GM12875 (cell line): ENCODE measurements at regions not wholly inside any gene's neighbourhood (a gene's known extent, or its start where the extent isn't known, plus 50 kb on each side); places are given as distances from the start of the nearest gene placed in this dataset.

Experiments
- H3K4me3 ChIP-seq: one replicate; pipeline ENCODE4 v1.5.1; 2011; ENCODE audit warnings: low read depth, low read length, control low read depth
- TF ChIP-seq, protein P1 (sequence below): IDR thresholded peaks from 2 replicates; pipeline ENCODE4 v1.5.1; 2011; ENCODE audit warnings: low read depth, mild to moderate bottlenecking, control low read depth, inconsistent platforms, low read length, moderate library complexity, borderline replicate concordance; ENCODE audit not compliant: insufficient read depth

DNA sequence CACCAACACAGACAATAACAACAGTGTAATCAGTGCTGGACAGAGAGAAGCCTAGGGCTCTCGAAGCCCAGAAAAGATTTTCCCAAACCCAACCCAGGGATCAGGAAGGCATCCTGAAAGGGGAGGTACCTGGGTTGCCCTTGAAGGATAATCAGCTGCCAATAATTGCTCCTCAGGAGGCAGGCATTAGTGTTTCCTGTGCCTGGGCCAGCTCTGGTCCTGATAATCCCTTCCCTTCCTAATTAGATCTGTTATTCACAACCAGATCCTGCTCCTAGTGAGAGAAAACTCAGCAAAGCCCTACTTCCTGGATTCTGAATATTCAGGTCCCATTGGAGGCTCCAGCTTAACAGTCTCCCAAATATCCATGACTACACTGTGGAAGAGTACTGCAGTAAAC lies 117.4 kb downstream of the DMRTA2 start:
- no peak overlapping the region for H3K4me3 ChIP-seq
- TF ChIP-seq, protein P1, sequence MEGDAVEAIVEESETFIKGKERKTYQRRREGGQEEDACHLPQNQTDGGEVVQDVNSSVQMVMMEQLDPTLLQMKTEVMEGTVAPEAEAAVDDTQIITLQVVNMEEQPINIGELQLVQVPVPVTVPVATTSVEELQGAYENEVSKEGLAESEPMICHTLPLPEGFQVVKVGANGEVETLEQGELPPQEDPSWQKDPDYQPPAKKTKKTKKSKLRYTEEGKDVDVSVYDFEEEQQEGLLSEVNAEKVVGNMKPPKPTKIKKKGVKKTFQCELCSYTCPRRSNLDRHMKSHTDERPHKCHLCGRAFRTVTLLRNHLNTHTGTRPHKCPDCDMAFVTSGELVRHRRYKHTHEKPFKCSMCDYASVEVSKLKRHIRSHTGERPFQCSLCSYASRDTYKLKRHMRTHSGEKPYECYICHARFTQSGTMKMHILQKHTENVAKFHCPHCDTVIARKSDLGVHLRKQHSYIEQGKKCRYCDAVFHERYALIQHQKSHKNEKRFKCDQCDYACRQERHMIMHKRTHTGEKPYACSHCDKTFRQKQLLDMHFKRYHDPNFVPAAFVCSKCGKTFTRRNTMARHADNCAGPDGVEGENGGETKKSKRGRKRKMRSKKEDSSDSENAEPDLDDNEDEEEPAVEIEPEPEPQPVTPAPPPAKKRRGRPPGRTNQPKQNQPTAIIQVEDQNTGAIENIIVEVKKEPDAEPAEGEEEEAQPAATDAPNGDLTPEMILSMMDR = no peak

DNA sequence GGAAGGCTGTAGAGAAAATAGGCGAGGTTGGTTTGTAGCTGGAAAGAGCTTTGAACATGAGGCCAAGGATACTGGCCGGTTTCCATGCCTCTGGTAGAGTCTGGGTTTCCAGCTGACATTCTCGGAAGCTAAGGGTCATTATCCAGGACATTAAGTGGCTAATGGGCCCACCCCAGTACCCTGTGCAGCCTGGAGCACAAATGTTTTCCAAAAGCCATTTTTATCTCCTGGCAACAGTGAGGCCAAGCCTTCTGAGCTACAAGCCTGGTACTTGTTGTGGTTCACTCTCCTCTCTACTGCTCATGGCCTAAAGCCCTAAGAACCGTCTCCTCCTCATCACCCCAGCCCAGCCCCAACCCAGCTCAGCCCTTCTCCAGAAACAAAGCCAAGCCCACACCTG lies 122.9 kb downstream of the DMRTA2 start:
- H3K4me3 ChIP-seq = no peak overlapping the region
- TF ChIP-seq, protein P1 = no peak

DNA sequence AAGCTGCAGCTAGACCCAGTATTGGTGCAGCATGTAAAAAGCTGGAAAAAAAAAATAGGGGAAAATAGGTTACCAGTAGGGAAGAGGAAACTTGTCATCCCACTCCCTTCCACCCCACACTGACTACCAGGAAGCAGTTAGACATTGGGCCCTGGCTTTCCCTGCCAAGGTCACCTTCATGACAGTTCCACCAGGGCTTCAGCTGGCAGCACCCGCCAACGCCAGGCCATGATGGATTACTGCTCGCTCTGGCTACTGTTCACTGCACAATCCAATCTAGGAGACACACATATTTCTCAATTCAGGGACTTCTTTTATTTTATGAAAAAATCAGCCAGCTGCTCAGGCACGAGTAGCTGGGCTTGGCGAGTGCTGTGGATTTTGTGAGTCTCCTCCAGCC lies 127.7 kb downstream of the DMRTA2 start:
- TF ChIP-seq, protein P1 = no peak
- H3K4me3 ChIP-seq = no peak overlapping the region

DNA sequence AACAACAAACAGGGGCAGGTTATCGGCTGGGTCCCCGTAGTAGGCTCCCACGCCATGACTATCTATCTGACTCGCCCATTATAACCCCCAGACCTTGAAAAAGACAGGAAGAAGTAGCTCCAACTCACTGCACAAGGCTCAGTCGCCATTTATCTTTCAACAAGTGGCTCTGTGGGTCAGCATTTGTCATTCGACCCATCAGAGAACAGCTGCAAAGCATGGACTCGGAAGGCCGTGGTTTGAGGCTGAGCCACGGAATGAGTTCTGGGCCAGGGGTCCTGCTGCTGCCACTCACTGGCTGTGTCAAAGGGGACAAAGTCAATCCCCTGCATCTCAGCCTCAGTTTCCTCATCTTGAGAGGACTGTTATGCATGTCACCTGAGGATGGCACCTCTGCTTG lies 131.0 kb downstream of the DMRTA2 start:
- H3K4me3 ChIP-seq = no peak overlapping the region
- TF ChIP-seq, protein P1 = no peak

DNA sequence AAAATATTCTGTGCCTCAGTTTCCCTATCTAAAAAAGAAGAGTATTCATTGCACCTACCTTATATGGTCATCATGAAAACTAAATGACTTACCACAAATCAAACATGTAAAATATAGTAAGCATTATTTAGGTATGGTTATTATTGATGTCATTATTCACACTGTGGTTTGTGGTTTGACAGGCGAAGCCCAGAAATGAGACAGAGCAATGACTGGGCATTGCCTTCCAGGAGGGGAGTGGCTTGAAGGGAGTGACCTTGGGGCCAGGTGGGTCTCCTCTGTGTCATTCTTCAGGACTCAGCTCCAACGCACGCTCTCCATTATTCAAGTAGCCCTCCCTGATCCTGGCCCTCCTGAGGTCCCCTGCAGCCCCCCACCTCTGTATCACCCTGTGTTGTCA lies 133.7 kb downstream of the DMRTA2 start:
- no peak overlapping the region for H3K4me3 ChIP-seq

DNA sequence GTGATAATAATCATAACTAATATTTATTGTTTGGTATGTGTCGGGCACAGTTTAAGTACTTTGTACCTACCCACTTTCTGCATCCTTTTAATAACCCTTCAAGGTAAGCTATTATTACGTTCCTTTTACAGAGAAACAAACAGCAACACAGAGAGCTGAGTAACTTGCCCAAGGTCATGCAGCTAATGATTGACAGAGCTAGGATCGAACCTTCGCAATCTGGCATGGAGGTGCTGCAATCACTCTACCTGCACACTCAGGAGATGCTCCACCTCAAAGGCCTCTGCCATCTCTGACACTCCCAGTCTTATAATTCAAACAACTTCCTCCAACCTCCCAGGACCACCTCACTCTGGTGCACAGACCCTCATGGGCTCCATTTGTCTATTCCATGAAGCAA lies 137.2 kb downstream of the DMRTA2 start:
- no peak overlapping the region for H3K4me3 ChIP-seq
- TF ChIP-seq, protein P1 = no peak

More for the DNA sequence above, 133.7 kb downstream of the DMRTA2 start:
- TF ChIP-seq, protein P1 = no peak

DNA sequence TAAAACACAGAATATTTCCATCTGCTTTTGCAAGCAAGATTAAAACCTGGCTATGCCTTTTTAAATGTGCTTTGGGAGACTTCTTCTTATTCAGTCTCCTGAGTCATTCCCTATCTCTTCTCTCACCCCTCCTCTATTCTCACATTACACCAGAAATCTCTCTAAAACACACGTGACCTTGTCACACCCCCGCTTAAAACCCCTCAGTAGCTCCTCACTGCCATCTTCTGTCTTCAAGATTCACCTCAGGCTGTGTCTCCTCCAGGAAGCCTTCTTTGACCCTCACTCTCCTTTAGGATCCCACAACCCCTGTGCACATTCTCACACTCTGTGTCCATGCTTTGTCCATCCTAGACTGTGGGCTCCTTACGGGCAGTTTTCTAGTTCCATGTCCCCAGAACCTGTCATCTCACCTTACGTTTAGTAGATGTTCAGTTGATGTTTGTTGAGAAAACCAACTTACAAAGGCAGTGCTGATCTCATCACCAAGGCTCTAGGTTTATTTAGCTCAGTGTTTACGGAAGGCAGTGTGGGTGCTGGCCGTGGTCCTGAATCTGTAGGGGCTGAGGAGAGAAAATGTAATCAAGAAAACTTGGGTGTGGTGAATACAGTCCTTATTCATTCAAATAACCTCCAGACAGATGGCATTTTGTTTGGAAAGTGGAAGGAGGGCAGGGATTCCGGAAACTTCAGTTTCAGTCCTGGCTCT lies 143.5 kb downstream of the DMRTA2 start:
- TF ChIP-seq, protein P1 = no peak

More for the DNA sequence above, 143.5 kb downstream of the DMRTA2 start:
- H3K4me3 ChIP-seq = no peak overlapping the region
